ENCODE measurements at regions not wholly inside any gene's neighbourhood (a gene's known extent, or its start where the extent isn't known, plus 50 kb on each side); places are given as distances from the start of the nearest gene placed in this dataset.

DNA sequence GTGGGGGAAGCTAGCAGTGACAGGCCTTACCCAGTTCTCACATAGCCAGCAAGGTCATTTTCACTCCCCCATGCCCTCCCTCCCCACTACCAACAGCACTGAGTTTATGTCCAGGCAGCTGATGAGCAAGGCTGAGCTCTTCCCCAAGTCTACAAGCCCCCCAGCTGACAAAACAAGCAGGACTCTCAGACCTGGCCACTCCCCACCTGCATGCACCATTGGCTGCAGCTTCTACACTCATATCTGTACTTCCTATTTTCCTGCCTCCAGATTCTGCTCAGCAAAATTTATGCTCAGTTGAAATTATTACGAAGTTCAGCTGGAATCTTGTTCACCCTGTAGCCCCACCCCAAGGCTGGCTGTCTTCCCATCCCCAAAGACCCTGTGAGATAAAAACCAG lies 339.3 kb downstream of the ARL6IP6 start:
- no peak for TF ChIP-seq EHMT2 (IDR thresholded peaks at IDR 0.05; ENCODE audit: borderline replicate concordance, low read depth, low read length)
- no peak for TF ChIP-seq SP1 (IDR thresholded peaks at IDR 0.05)
- no peak for TF ChIP-seq SP1 (CRISPR knock-in tag; IDR thresholded peaks at IDR 0.05)
- TF ChIP-seq, protein P1, sequence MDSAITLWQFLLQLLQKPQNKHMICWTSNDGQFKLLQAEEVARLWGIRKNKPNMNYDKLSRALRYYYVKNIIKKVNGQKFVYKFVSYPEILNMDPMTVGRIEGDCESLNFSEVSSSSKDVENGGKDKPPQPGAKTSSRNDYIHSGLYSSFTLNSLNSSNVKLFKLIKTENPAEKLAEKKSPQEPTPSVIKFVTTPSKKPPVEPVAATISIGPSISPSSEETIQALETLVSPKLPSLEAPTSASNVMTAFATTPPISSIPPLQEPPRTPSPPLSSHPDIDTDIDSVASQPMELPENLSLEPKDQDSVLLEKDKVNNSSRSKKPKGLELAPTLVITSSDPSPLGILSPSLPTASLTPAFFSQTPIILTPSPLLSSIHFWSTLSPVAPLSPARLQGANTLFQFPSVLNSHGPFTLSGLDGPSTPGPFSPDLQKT (CRISPR knock-in tag; IDR thresholded peaks at IDR 0.05; ENCODE audit: borderline replicate concordance): no peak
- TF ChIP-seq ZBTB20 (CRISPR knock-in tag; IDR thresholded peaks at IDR 0.05; ENCODE audit: borderline replicate concordance, low read depth): no peak
- no peak for TF ChIP-seq POLR2AphosphoS5 (IDR thresholded peaks at IDR 0.05; ENCODE audit: low read depth, low read length)
- TF ChIP-seq ZBTB7A (CRISPR knock-in tag; IDR thresholded peaks at IDR 0.05): no peak
- TF ChIP-seq, protein P2, sequence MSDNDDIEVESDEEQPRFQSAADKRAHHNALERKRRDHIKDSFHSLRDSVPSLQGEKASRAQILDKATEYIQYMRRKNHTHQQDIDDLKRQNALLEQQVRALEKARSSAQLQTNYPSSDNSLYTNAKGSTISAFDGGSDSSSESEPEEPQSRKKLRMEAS (IDR thresholded peaks at IDR 0.05): no peak
- no peak for TF ChIP-seq ERF (CRISPR knock-in tag; IDR thresholded peaks at IDR 0.05)
- no peak for TF ChIP-seq ZZZ3 (CRISPR knock-in tag; IDR thresholded peaks at IDR 0.05; ENCODE audit: borderline replicate concordance)

Measured in HepG2 (cell line).